Brain pericyte (primary cell): ENCODE measurements at regions not wholly inside any gene's neighbourhood (a gene's known extent, or its start where the extent isn't known, plus 50 kb on each side); places are given as distances from the start of the nearest gene placed in this dataset.

ENCODE experiments used
- DNase-seq: peaks from one replicate; pipeline ENCODE4 v3.0.0-alpha.2; 2012; ENCODE audit warnings: low read depth, low spot score

- no peak for DNase-seq
Observed at GRCh38 chr6:56716229-56716628, 73.5 kb upstream of the DST start.

GRCh38 chr6:56715741-56716140 is 73.1 kb upstream of the DST start:
- DNase-seq, result no peak

- DNase-seq, result no peak
Observed at GRCh38 chr6:56714982-56715456, 72.3 kb upstream of the DST start.

GRCh38 chr6:56714273-56714672 is 71.6 kb upstream of the DST start:
- DNase-seq, result no peak

GRCh38 chr6:56713254-56713672 is 70.6 kb upstream of the DST start:
- DNase-seq, result no peak

DNA sequence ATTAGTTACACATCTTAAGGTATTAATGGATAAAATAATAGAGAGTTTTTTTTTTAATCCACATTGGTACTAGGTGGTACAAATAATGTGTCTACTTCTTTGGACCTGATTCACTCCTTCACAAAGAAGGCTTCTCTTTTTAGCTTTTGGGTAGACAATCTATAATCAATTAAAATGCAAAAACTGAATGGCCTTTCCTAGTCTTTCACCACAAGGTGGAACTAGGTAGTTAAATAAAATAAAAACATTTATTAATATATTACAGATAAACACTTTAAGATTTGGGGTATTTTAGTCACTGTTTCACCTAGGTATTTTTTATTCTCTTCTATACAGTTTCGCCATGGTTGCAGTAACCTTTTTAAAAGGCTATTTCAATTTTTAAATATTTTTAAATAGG is 68.3 kb upstream of the DST start:
- no peak for DNase-seq

DNA sequence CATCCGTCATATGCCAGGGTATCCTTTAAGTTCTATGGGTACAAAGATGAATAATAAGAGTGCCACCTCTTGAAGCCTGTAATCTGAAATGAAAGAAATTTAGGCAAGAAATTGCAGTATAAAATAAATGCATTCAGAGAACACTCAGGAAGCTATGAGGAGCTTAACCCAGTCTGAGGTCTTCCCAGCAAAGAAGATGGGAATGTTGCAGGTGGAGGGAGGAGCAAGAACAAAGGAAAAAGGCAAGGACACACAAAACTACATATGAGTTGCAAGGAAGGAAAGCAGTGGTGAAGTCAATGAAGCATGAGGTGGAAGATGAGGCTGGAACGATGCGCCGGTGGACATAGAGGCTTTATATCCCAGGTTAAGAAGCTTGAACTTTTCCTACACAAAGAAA is 67.0 kb upstream of the DST start:
- no peak for DNase-seq

- no peak for DNase-seq
Observed at GRCh38 chr6:56708810-56709597, 66.3 kb upstream of the DST start.

DNA sequence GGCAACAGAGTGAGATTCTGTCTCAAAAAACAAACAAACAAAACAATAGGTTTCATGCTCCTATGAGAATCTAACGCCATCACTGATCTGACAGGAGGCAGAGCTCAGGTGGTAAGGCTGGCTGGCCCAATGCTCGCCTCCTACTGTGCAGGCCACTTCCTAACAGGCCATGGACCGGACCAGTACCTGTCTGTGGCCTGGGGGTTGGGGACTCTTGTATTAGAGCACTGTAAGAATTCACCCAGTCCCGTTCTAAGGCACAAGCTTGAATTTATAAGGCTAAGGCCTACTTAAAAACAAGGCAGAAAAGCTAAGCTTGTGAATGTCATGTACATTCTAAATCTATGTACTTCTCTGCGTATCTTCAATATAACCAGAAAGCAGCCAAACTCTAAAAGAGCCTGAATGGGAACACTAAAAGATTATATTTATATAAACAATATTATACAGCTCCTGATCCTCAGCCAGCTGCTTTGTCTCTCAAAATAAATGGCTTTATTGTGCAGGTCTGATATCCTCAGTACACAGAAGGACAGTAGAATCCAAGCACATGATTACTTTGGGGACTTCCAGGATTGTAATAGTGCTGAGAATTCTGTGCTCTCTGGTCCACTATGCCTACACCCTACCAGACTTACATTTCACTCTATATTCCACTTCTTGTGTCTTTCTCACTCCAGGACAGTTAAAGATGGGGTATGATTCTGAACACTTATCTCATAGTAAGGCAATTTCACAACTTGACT is 64.5 kb upstream of the DST start:
- no peak for DNase-seq

- no peak for DNase-seq
Observed at GRCh38 chr6:56699066-56699654, 56.5 kb upstream of the DST start.

DNA sequence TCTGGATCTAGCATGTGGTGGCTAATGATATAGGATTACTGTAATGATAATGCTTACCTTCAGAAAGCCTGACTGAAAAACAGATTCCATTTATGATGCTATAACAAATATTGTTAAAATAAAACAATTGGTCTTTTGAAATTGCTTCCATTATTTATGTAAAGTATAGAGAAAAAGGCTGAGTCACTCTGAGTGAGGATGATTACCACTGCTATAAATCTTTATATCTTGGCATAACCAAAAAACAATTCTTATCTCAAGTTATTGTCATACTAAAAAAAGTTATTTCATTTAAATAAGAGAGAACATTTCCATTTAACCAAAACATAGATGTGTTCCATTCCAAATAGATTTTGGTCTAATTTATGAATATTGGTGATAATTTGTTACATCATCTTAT is 53.0 kb upstream of the DST start:
- DNase-seq, result no peak

GRCh38 chr6:56694002-56694401 is 51.3 kb upstream of the DST start:
- no peak for DNase-seq

- no peak for DNase-seq
Observed at GRCh38 chr6:56693246-56693607, 50.5 kb upstream of the DST start.

GRCh38 chr6:56692523-56693245 is 50.0 kb upstream of the DST start:
- peak; percentile 31 for DNase-seq
